ENCODE measurements at regions not wholly inside any gene's neighbourhood (a gene's known extent, or its start where the extent isn't known, plus 50 kb on each side); places are given as distances from the start of the nearest gene placed in this dataset.
"Not testable (repeated sequence)": the region's sequence is repeated elsewhere in the genome, so short reads cannot be mapped to it uniquely, and the experiment has no call there.

GRCh38 chr5:176747670-176748072 is 62.7 kb upstream of the UNC5A start:
- DNase-seq (ENCODE audit: low spot score): no peak

- no peak for DNase-seq (ENCODE audit: low spot score)
Measured at GRCh38 chr5:176748073-176748966, 62.0 kb upstream of the UNC5A start.

- no peak for DNase-seq (ENCODE audit: low spot score)
Measured at GRCh38 chr5:176748967-176749935, 61.1 kb upstream of the UNC5A start.

GRCh38 chr5:176750144-176750543 is 60.2 kb upstream of the UNC5A start:
- DNase-seq (ENCODE audit: low spot score): no peak

GRCh38 chr5:176754376-176754973 is 55.9 kb upstream of the UNC5A start:
- DNase-seq (ENCODE audit: low spot score): no peak

GRCh38 chr5:176755593-176755992 is 54.8 kb upstream of the UNC5A start:
- not testable (repeated sequence) for DNase-seq (ENCODE audit: low spot score)

GRCh38 chr5:176757569-176757968 is 52.8 kb upstream of the UNC5A start:
- not testable (repeated sequence) for DNase-seq (ENCODE audit: low spot score)

All from umbilical cord (tissue), 1 donor.